H9 (cell line): ENCODE measurements at regions not wholly inside any gene's neighbourhood (a gene's known extent, or its start where the extent isn't known, plus 50 kb on each side); places are given as distances from the start of the nearest gene placed in this dataset.

Experiments used
- DNase-seq: peaks from one replicate; pipeline ENCODE4 v3.0.0-alpha.2; 2017
- H2AFZ ChIP-seq: one replicate; pipeline ENCODE4 v1.6.1; 2013; ENCODE audit warnings: mild to moderate bottlenecking, low read length, control low read depth, moderate library complexity
- H2AK5ac ChIP-seq: 2 replicates; pipeline ENCODE4 v1.6.1; 2013; ENCODE audit warnings: low read length, control low read depth, mixed read lengths; ENCODE audit not compliant: insufficient read length
- H2BK120ac ChIP-seq: one replicate; pipeline ENCODE4 v1.6.1; 2013; ENCODE audit warnings: low read depth, mild to moderate bottlenecking, low read length, control low read depth, inconsistent platforms; ENCODE audit not compliant: poor library complexity, severe bottlenecking
- H2BK12ac ChIP-seq: 2 replicates; pipeline ENCODE4 v1.6.1; 2013; ENCODE audit warnings: low read length, control low read depth, mixed read lengths, low read depth; ENCODE audit not compliant: insufficient read length
- H2BK15ac ChIP-seq: 2 replicates; pipeline ENCODE4 v1.6.1; 2013; ENCODE audit warnings: low read depth, low read length, control low read depth
- H2BK20ac ChIP-seq: one replicate; pipeline ENCODE4 v1.6.1; 2013; ENCODE audit warnings: low read depth, mild to moderate bottlenecking, low read length, control low read depth, inconsistent platforms; ENCODE audit not compliant: poor library complexity, severe bottlenecking
- H2BK5ac ChIP-seq: 2 replicates; pipeline ENCODE4 v1.6.1; 2013; ENCODE audit warnings: low read length, control low read depth, mixed read lengths; ENCODE audit not compliant: insufficient read length
- H3K14ac ChIP-seq: 2 replicates; pipeline ENCODE4 v1.6.1; 2013; ENCODE audit warnings: low read length, control low read depth; ENCODE audit not compliant: insufficient read depth
- H3K18ac ChIP-seq: 2 replicates; pipeline ENCODE4 v1.6.1; 2013; ENCODE audit warnings: low read depth, mild to moderate bottlenecking, mixed read lengths, low read length, control low read depth; ENCODE audit not compliant: insufficient read length
- H3K23ac ChIP-seq: 2 replicates; pipeline ENCODE4 v1.6.1; 2013; ENCODE audit warnings: low read length, control low read depth, mixed read lengths, low read depth; ENCODE audit not compliant: insufficient read length
- H3K23me2 ChIP-seq: 2 replicates; pipeline ENCODE4 v1.6.1; 2013; ENCODE audit warnings: low read depth, mild to moderate bottlenecking, mixed read lengths, low read length, control low read depth; ENCODE audit not compliant: insufficient read length, poor library complexity, severe bottlenecking
- H3K27ac ChIP-seq: 2 replicates; pipeline ENCODE4 v1.5.1; 2013; ENCODE audit warnings: low read length, control low read depth, mixed read lengths, low read depth; ENCODE audit not compliant: insufficient read length
- H3K27me3 ChIP-seq: 2 replicates; pipeline ENCODE4 v1.6.1; 2013; ENCODE audit warnings: low read length, control low read depth, inconsistent platforms; ENCODE audit not compliant: insufficient read depth
- H3K4ac ChIP-seq: 2 replicates; pipeline ENCODE4 v1.6.1; 2013; ENCODE audit warnings: low read depth, mild to moderate bottlenecking, control low read depth, inconsistent platforms, low read length, moderate library complexity
- H3K4me1 ChIP-seq: 2 replicates; pipeline ENCODE4 v1.6.1; 2013; ENCODE audit warnings: low read length, control low read depth, inconsistent platforms; ENCODE audit not compliant: insufficient read depth
- H3K4me2 ChIP-seq: 2 replicates; pipeline ENCODE4 v1.6.1; 2013; ENCODE audit warnings: low read length, control low read depth, mixed read lengths; ENCODE audit not compliant: insufficient read length, insufficient read depth
- H3K56ac ChIP-seq: 2 replicates; pipeline ENCODE4 v1.6.1; 2013; ENCODE audit warnings: low read depth, mild to moderate bottlenecking, mixed read lengths, low read length, control low read depth; ENCODE audit not compliant: insufficient read length
- H3K79me1 ChIP-seq: 2 replicates; pipeline ENCODE4 v1.6.1; 2013; ENCODE audit warnings: low read depth, mild to moderate bottlenecking, moderate library complexity, low read length, control low read depth, inconsistent platforms; ENCODE audit not compliant: insufficient read depth, poor library complexity, severe bottlenecking
- H3K79me2 ChIP-seq: 2 replicates; pipeline ENCODE4 v1.6.1; 2013; ENCODE audit warnings: low read length, control low read depth, inconsistent platforms; ENCODE audit not compliant: insufficient read depth
- H3K9ac ChIP-seq: 2 replicates; pipeline ENCODE4 v1.6.1; 2013; ENCODE audit warnings: low read length, control low read depth, mixed read lengths; ENCODE audit not compliant: insufficient read length; ENCODE audit errors: extremely low read depth
- H3K9me3 ChIP-seq: one replicate; pipeline ENCODE4 v1.6.1; 2013; ENCODE audit warnings: low read depth, low read length, inconsistent platforms; ENCODE audit not compliant: control insufficient read depth
- H3T11ph ChIP-seq: one replicate; pipeline ENCODE4 v1.6.1; 2013; ENCODE audit warnings: mild to moderate bottlenecking, low read length, control low read depth, inconsistent platforms
- H4K20me1 ChIP-seq: one replicate; pipeline ENCODE4 v1.6.1; 2013; ENCODE audit not compliant: control insufficient read depth, insufficient read length, insufficient read depth
- H4K5ac ChIP-seq: 2 replicates; pipeline ENCODE4 v1.6.1; 2013; ENCODE audit warnings: low read depth, mild to moderate bottlenecking, mixed read lengths, low read length, control low read depth; ENCODE audit not compliant: insufficient read length
- H4K8ac ChIP-seq: replicated peaks from 2 replicates; pipeline ENCODE4 v1.6.1; 2013; ENCODE audit warnings: low read length, control low read depth, mixed read lengths, low read depth; ENCODE audit not compliant: insufficient read length
- H4K91ac ChIP-seq: 2 replicates; pipeline ENCODE4 v1.6.1; 2013; ENCODE audit warnings: low read depth, mild to moderate bottlenecking, moderate library complexity, mixed read lengths, low read length, control low read depth; ENCODE audit not compliant: insufficient read length
- H3K27ac Mint-ChIP-seq, 3 experiments: 2 replicates in 2 of 3; 3 replicates in 1 of 3; pipeline ENCODE4 v1.8.0; 2020 to 2021; ENCODE audit warnings: mixed read lengths in 3 of 3, mild to moderate bottlenecking in 1 of 3, moderate library complexity in 1 of 3
- H3K27me3 Mint-ChIP-seq: 2 replicates; pipeline ENCODE4 v1.8.0; 2021; ENCODE audit warnings: low read depth, mild to moderate bottlenecking, moderate library complexity, mixed read lengths
- H3K36me3 Mint-ChIP-seq, 3 experiments: 2 replicates in 2 of 3; 3 replicates in 1 of 3; pipeline ENCODE4 v1.8.0; 2020 to 2021; ENCODE audit warnings: low read depth in 3 of 3, mixed read lengths in 3 of 3; ENCODE audit not compliant: insufficient read depth in 1 of 3
- H3K4me1 Mint-ChIP-seq, 2 experiments: 2 replicates each; pipeline ENCODE4 v1.8.0; 2020; ENCODE audit warnings: mixed read lengths in 2 of 2
- H3K4me3 Mint-ChIP-seq, 2 experiments: 2 replicates in 1 of 2; 3 replicates in 1 of 2; pipeline ENCODE4 v1.8.0; 2020 to 2021; ENCODE audit warnings: mild to moderate bottlenecking in 2 of 2, mixed read lengths in 2 of 2, moderate library complexity in 1 of 2
- H3K9me3 Mint-ChIP-seq, 2 experiments: 2 replicates in 1 of 2; 3 replicates in 1 of 2; pipeline ENCODE4 v1.8.0; 2020; ENCODE audit warnings: mild to moderate bottlenecking in 2 of 2, mixed read lengths in 2 of 2, moderate library complexity in 1 of 2
- CTCF ChIP-seq: fragments of 200-600 bp; sonication (generic); conservative IDR thresholded peaks from 3 replicates; pipeline ENCODE4 v1.8.0; 2021; ENCODE audit warnings: antibody characterized with exemption, mild to moderate bottlenecking
- WGBS: extraction: QIAGEN DNeasy Blood & Tissue Kit; methylation state at CpG from one replicate; pipeline ENCODE4 v1.1.7; 2013; ENCODE audit warnings: missing lambda C conversion rate, low lambda C conversion rate, mixed read lengths; ENCODE audit not compliant: insufficient read length; ENCODE audit errors: extremely low coverage; 5-methylcytosine and 5-hydroxymethylcytosine counted together

DNA sequence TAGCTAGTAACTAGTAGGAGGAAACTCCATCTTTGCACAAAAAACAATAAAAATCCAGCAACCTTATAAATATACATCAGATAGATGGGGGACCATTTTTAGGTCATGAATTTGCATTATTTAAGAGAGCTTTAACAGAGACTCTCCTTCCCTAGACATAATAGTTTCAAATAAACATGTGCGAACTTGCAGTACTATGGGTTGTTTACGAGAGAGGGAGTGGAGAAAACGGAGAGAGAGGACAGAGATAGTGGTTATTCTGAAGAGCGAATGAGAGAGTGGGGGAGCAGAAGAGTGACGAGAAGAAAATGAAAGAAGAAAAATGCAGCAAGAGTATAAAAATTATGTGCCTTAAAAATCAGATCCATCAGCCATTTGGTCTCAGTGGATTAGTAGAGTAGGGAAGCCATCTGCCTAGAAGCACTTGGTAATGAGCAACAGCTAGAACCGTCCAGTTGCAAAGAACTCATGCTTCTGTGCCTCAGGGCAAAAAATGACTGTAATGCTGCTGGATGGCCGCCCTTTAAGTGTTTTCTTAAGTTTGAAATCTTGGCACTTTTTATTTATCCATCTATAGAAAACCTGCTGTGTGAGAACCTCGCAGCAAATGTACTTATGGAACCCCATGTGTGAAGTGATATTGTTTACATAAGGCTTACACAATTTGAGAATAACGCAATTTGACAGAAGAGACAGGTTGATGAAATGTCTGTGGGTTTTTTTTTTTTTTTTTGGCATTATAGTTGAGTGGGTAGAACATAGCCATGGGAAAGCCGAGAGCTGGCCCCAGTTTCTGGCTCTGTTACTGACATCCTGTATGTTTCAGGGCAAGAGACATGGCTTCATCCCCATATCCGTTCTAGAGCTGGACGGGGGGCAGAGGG lies 95.6 kb upstream of the ZNF608 start:
- H4K8ac ChIP-seq, result no peak overlapping the region
- no peak overlapping the region for H2BK12ac ChIP-seq
- no peaks in the 10 kb centered on the region for H3K23me2 ChIP-seq
- H3K4me1 ChIP-seq, result no peaks in the 10 kb centered on the region
- no peaks in the 10 kb centered on the region for H3K9me3 ChIP-seq
- no peaks in the 10 kb centered on the region for H3K79me2 ChIP-seq
- peaks cover 1 to 3% of the 10 kb centered on the region in 2 experiments; a peak in 4 of 5 replicates for H3K9me3 Mint-ChIP-seq
- no peak overlapping the region for H3K27ac ChIP-seq
- H3K23ac ChIP-seq, result no peak overlapping the region
- H3K27me3 ChIP-seq, result no peaks in the 10 kb centered on the region
- no peak overlapping the region for H2AK5ac ChIP-seq
- no peak overlapping the region for H2AFZ ChIP-seq
- no peaks in the 10 kb centered on the region for H4K20me1 ChIP-seq
- peaks cover 0 to 6% (median 2%) of the 10 kb centered on the region in 3 experiments; a peak in 5 of 7 replicates for H3K36me3 Mint-ChIP-seq
- H3K18ac ChIP-seq, result no peak overlapping the region
- no peak overlapping the region for H3K27ac Mint-ChIP-seq
- peaks cover 2% of the 10 kb centered on the region in 2 experiments; a peak in 2 of 4 replicates for H3K4me1 Mint-ChIP-seq
- no peak overlapping the region for H2BK15ac ChIP-seq
- no peak overlapping the region for H2BK5ac ChIP-seq
- no peak overlapping the region for H3K56ac ChIP-seq
- no peak overlapping the region for H3K9ac ChIP-seq
- H3K4ac ChIP-seq, result no peak overlapping the region
- H3T11ph ChIP-seq, result no peak overlapping the region
- DNase-seq, result no peak
- no peak overlapping the region for H2BK120ac ChIP-seq
- no CpG with 5 or more reads among the region's 12 CpGs for WGBS
- H4K5ac ChIP-seq, result no peak overlapping the region
- H3K4me3 Mint-ChIP-seq, result no peak overlapping the region
- no peak for TF ChIP-seq CTCF
- H3K79me1 ChIP-seq, result no peaks in the 10 kb centered on the region
- no peak overlapping the region for H3K14ac ChIP-seq
- no peaks in the 10 kb centered on the region for H3K27me3 Mint-ChIP-seq
- H4K91ac ChIP-seq, result no peak overlapping the region
- no peak overlapping the region for H2BK20ac ChIP-seq
- H3K4me2 ChIP-seq, result no peak overlapping the region
